ENCODE measurements at regions not wholly inside any gene's neighbourhood (a gene's known extent, or its start where the extent isn't known, plus 50 kb on each side); places are given as distances from the start of the nearest gene placed in this dataset.

- Histone ChIP-seq H3K27ac (ENCODE audit: poor library complexity, severe bottlenecking) (no peak overlapping the region), H3K36me3 (ENCODE audit: low read depth) (no peaks in the 10 kb centered on the region), H3K4me3 (ENCODE audit: severe bottlenecking) (no peak overlapping the region), H3K27me3 (ENCODE audit: insufficient read depth, poor library complexity, severe bottlenecking) (no peaks in the 10 kb centered on the region), H3K4me1 (ENCODE audit: insufficient read depth, poor library complexity, severe bottlenecking) (no peaks in the 10 kb centered on the region), H3K9me3 (ENCODE audit: severe bottlenecking) (no peaks in the 10 kb centered on the region)
- no peak for DNase-seq (ENCODE audit: low spot score)
- no peak for TF ChIP-seq CTCF (IDR thresholded peaks at IDR 0.05; ENCODE audit: poor library complexity, severe bottlenecking)
- ATAC-seq (ENCODE audit: low read depth) = no peak
Measured at GRCh38 chr6:19427548-19427947, 409.6 kb upstream of the ID4 start.

GRCh38 chr6:19432966-19433498 lies 404.1 kb upstream of the ID4 start:
- no peaks in the 10 kb centered on the region for H3K4me1 ChIP-seq (ENCODE audit: insufficient read depth, poor library complexity, severe bottlenecking)
- no peaks in the 10 kb centered on the region for H3K27me3 ChIP-seq (ENCODE audit: insufficient read depth, poor library complexity, severe bottlenecking)
- no peak overlapping the region for H3K27ac ChIP-seq (ENCODE audit: poor library complexity, severe bottlenecking)
- TF ChIP-seq CTCF (IDR thresholded peaks at IDR 0.05; ENCODE audit: poor library complexity, severe bottlenecking) = no peak
- H3K36me3 ChIP-seq (ENCODE audit: low read depth) = no peaks in the 10 kb centered on the region
- DNase-seq (ENCODE audit: low spot score) (no peak), ATAC-seq (ENCODE audit: low read depth) (no peak)
- H3K9me3 ChIP-seq (ENCODE audit: severe bottlenecking) = no peaks in the 10 kb centered on the region
- H3K4me3 ChIP-seq (ENCODE audit: severe bottlenecking) = no peak overlapping the region

GRCh38 chr6:19434065-19434464 lies 403.1 kb upstream of the ID4 start:
- no peaks in the 10 kb centered on the region for H3K27me3 ChIP-seq (ENCODE audit: insufficient read depth, poor library complexity, severe bottlenecking)
- TF ChIP-seq CTCF (IDR thresholded peaks at IDR 0.05; ENCODE audit: poor library complexity, severe bottlenecking) = no peak
- ATAC-seq (ENCODE audit: low read depth) = no peak
- no peak overlapping the region for H3K4me3 ChIP-seq (ENCODE audit: severe bottlenecking)
- H3K27ac ChIP-seq (ENCODE audit: poor library complexity, severe bottlenecking) = no peak overlapping the region
- no peaks in the 10 kb centered on the region for H3K9me3 ChIP-seq (ENCODE audit: severe bottlenecking)
- no peaks in the 10 kb centered on the region for H3K36me3 ChIP-seq (ENCODE audit: low read depth)
- H3K4me1 ChIP-seq (ENCODE audit: insufficient read depth, poor library complexity, severe bottlenecking) = no peaks in the 10 kb centered on the region
- no peak for DNase-seq (ENCODE audit: low spot score)

GRCh38 chr6:19435755-19436154 lies 401.4 kb upstream of the ID4 start:
- H3K27me3 ChIP-seq (ENCODE audit: insufficient read depth, poor library complexity, severe bottlenecking) = no peaks in the 10 kb centered on the region
- ATAC-seq (ENCODE audit: low read depth) (no peak), DNase-seq (ENCODE audit: low spot score) (no peak)
- H3K4me1 ChIP-seq (ENCODE audit: insufficient read depth, poor library complexity, severe bottlenecking) = no peaks in the 10 kb centered on the region
- no peak for TF ChIP-seq CTCF (IDR thresholded peaks at IDR 0.05; ENCODE audit: poor library complexity, severe bottlenecking)
- no peak overlapping the region for H3K27ac ChIP-seq (ENCODE audit: poor library complexity, severe bottlenecking)
- H3K4me3 ChIP-seq (ENCODE audit: severe bottlenecking) = no peak overlapping the region
- no peaks in the 10 kb centered on the region for H3K9me3 ChIP-seq (ENCODE audit: severe bottlenecking)
- no peaks in the 10 kb centered on the region for H3K36me3 ChIP-seq (ENCODE audit: low read depth)

- H3K27me3 ChIP-seq (ENCODE audit: insufficient read depth, poor library complexity, severe bottlenecking) = no peaks in the 10 kb centered on the region
- TF ChIP-seq CTCF (IDR thresholded peaks at IDR 0.05; ENCODE audit: poor library complexity, severe bottlenecking) = no peak
- ATAC-seq (ENCODE audit: low read depth) = no peak
Measured at GRCh38 chr6:19438566-19439353, 398.4 kb upstream of the ID4 start.

More at GRCh38 chr6:19438566-19439353, 398.4 kb upstream of the ID4 start:
- Histone ChIP-seq H3K4me1 (ENCODE audit: insufficient read depth, poor library complexity, severe bottlenecking) (no peaks in the 10 kb centered on the region), H3K36me3 (ENCODE audit: low read depth) (no peaks in the 10 kb centered on the region), H3K9me3 (ENCODE audit: severe bottlenecking) (no peaks in the 10 kb centered on the region), H3K27ac (ENCODE audit: poor library complexity, severe bottlenecking) (no peak overlapping the region), H3K4me3 (ENCODE audit: severe bottlenecking) (no peak overlapping the region)
- no peak for DNase-seq (ENCODE audit: low spot score)

All from RWPE2 (cell line).